Ecto neural progenitor cell (in vitro differentiated cells): ENCODE measurements at regions not wholly inside any gene's neighbourhood (a gene's known extent, or its start where the extent isn't known, plus 50 kb on each side); places are given as distances from the start of the nearest gene placed in this dataset.

Source experiments
- DNase-seq: peaks from one replicate; pipeline ENCODE4 v3.0.0-alpha.2; 2018; ENCODE audit warnings: low spot score

DNA sequence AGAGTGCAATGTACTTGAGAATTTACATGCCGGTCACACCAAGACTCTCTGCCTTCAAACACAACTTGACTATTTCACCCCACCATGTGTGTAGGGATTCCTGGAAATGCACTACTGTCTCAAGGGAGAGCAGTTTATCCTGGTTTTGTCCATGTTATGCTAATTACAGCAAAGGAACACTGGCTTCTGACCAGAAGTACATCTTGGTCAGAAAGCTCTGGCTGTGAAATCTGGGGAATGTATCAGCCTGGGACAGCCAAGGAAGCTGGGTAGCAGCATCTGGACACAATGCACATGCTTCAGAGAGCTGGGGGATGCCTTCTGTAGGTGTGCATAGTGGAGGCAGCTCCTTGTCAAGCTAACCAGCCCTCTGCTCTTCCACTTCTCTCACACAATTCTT is 1432.6 kb upstream of the TENM3 start:
- no peak for DNase-seq

DNA sequence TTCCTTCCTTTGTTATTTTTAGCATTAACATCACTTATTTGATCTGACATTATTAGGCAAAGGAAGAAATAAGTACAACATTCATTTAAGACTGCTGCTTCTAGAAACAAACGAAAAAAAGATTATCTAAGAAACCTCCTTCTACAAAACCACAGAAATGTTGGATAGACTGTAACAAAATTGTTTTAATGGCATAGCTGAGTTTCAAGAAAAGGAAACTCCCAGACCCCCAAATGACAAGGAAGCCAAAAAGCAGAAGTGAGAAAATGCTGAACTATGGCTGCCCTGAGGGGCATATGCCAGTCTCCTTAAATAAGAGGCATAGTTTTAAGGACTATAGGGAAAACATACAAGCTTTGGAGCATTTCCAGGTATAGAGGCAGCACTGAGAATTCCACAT is 1431.6 kb upstream of the TENM3 start:
- no peak for DNase-seq

DNA sequence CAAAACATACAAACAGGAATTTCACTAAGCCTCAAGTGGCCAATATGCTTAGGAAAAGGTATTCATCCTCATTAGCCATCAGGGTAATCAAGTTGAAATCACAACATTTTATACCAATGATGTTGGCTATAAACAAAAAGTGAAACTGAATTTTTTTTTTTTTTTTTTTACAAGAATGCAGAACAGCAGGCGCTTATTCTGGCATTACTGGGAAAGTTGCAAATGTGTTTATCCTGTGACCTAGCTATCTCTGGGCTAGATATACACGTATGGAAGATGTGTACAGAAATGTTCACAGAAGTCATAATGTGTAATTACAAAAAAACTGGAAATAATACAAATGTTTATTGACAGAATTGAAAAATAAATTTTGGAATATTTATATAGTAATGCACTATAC is 1430.4 kb upstream of the TENM3 start:
- DNase-seq = no peak

- no peak for DNase-seq
Observed at GRCh38 chr4:180814875-180815417, 1428.3 kb upstream of the TENM3 start.

DNA sequence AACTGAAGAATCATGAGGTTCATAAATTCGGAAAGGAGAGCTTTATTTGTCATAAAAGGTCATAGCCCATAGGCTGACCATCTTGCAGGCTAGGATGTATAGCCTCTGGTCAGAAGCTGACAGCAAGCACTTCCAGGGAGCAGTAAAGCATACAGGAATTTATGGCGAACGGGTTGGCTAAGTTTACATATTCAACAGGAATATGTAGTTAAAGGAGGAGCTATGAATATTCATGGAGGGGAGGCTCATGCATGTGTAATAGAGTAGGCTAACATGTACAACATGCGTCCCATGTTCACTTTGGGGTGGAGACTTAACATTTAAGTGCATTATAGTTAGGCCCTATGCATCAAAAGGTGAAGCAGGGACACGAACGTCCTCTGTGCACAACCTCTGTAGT is 1425.7 kb upstream of the TENM3 start:
- no peak for DNase-seq

DNA sequence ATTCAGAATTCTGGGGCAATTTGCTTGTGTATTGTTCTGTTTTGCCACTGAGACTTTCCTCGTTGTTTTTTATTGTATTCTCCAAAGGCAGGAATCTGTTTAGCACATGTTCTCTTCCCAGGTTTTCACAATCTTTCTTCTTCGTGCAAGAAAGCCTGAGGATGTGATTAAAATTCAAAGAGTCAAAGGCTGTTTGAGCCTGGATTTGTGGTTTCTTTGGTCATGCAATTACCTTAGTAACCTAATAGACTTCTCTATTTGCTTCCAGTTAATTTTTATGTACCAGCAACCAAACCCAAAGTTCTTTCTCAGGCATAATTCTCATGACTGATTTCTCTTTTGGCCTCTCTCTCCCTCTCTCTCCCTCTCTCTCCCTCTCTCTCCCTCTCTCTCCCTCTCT is 1420.1 kb upstream of the TENM3 start:
- DNase-seq = no peak

GRCh38 chr4:180827232-180828009 is 1415.8 kb upstream of the TENM3 start:
- no peak for DNase-seq

DNA sequence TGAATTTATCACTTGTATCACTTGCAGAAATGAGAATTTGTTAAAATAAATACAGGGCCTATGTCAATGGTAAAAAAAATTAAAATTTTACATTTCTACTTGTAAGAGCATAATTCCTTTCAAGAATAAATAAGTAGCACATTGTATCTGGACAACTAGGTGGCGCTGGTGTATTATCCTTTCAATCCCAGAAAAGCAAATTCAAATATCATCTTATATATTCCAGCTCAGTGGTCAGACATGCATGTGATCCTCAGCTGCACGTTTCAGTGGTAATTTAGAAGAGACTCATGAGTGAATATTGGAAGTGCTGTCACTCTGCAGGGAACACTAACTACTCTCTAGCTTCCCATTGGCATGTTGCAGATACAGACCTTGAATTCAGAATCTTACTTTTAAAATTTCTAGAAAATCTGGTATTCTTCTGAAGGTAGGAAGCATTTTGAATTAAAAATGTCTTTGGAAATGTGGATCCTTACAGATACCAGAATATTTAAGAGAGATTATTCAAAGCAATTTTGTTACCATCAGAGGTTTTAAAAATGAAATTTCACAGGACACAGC is 1414.7 kb upstream of the TENM3 start:
- DNase-seq = no peak

- no peak for DNase-seq
Observed at GRCh38 chr4:180832073-180832472, 1411.1 kb upstream of the TENM3 start.

DNA sequence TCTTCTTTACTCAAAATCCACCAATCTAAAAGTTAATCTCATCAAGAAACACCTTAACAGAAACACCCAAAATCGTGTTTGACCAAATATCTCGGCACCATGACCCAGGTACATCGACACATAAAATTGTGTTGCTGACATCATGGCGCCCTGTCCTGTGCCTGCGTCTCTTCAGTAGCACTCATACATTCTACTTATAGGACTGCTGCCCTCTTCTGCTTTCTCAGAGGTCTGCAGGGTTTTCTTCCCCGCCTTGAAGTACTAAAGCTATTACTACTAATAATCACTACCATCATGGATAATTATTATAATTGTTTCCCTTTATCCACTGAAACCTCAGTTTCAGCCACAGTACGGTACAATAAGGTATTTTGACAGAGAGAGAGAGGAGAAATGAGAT is 1403.1 kb upstream of the TENM3 start:
- no peak for DNase-seq

GRCh38 chr4:180850318-180850940 is 1392.8 kb upstream of the TENM3 start:
- DNase-seq = no peak

DNA sequence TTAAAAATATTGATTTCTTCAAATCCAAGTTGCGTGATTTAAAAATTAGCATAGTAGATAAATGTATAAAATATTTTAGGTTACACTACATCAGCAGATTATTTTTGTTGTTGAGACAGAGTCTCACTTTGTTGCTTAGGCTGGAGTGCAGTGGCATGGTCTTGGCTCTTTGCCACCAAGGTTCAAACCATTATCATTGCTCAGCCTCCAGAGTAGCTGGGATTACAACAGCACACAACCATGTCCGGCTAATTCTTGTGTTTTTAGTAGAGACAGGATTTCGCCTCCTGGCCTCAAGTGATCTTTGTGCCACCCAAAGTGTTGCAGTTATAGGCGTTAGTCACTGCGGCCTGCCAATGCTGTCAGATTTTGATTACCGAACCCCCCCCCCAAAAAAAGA is 1390.5 kb upstream of the TENM3 start:
- DNase-seq = no peak

GRCh38 chr4:180855184-180855583 is 1388.0 kb upstream of the TENM3 start:
- no peak for DNase-seq

GRCh38 chr4:180860089-180860720 is 1383.0 kb upstream of the TENM3 start:
- DNase-seq = no peak

DNA sequence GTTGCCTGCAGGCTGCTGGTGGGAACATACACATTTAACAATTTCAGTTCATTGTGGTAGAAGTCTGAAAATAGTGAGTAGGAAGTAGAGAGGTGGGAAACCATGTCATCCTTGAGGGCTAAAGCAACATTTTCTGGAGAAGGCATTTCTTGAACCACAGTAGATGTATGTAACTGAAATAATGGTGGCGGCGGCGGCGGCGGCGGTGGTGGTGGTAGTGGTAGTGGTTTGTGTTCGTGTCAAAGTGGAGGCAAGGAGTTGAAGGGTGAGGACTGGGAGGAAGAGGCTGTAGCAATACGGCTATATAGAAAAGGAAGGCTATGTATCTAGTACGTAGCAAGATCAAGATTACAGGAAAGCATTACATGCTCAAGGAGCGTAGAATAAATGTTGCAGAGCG is 1381.6 kb upstream of the TENM3 start:
- DNase-seq = no peak

DNA sequence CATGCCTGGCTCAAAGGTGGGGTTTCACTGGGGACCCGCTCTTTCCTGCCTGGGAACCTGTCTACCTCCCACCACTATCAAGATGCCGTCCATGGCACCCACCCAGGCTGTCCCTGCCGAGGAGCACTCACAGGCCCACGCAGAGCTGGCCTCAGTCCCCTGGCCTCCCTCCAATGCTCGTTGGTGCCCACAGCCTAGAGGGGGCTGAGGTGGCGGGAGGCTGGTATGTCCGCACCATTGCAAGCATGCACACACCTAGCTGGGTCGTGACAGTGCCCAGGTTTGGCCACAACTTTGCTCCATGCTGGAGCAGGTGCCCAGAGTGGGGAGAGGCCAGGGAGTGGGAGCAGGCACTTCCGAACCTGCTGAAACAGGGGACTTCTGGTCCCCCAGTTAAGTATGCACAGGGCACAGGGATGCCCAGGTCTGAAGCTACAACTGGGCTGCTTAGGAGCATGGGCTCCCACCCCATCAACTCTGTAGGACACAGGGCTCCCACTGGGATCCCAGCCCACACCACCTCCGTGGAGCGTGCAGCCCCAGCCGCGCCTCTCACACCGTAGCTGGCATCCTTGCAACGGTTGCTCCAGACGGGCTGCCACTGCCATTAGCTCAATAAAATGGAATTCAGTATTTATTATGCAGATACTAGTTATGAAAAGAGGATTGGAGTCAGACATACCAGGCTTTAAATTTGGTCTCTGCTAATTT is 1376.1 kb upstream of the TENM3 start:
- no peak for DNase-seq

GRCh38 chr4:180870623-180871022 is 1372.6 kb upstream of the TENM3 start:
- DNase-seq = no peak

DNA sequence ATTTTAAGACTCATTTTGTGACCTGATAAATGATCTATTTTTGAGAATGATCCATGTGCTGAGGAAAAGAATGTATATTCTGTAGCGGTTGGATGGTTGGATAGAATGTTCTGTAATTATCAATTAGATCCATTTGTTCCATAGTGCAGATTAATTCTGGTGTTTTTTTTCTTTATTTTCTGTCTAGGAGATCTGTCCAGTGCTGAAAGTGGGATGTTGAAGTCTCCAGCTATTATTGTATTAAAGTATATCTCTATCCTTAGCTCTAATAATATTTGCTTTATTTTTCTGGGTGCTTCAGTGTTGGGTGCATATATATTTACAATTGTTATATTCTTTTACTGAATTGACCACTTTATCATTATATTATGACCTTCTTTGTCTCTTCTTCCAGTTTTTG is 1344.9 kb upstream of the TENM3 start:
- DNase-seq = no peak

GRCh38 chr4:180900781-180901180 is 1342.4 kb upstream of the TENM3 start:
- DNase-seq = no peak

DNA sequence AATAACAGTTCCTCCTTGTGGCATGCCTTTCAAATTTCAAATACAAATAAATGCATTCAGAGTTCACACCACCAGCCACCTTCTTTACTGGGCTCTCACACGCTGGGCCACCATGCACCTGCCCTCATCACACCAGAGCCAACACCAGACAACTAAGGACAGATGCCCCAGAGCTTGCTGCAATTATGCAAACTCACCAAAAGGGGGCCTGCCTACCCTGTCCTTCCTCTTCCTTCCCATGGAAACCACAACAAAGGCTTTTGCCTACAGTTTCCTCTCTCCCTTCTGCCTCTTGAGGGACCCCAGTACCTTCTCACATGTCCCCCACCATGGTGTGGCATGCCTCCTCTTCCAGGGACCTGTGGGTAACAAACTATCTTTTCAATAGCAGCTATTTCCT is 1333.9 kb upstream of the TENM3 start:
- DNase-seq = no peak

GRCh38 chr4:180913750-180914149 is 1329.5 kb upstream of the TENM3 start:
- DNase-seq = no peak

GRCh38 chr4:180923486-180923885 is 1319.7 kb upstream of the TENM3 start:
- no peak for DNase-seq
